ENCODE measurements at regions not wholly inside any gene's neighbourhood (a gene's known extent, or its start where the extent isn't known, plus 50 kb on each side); places are given as distances from the start of the nearest gene placed in this dataset.

DNA sequence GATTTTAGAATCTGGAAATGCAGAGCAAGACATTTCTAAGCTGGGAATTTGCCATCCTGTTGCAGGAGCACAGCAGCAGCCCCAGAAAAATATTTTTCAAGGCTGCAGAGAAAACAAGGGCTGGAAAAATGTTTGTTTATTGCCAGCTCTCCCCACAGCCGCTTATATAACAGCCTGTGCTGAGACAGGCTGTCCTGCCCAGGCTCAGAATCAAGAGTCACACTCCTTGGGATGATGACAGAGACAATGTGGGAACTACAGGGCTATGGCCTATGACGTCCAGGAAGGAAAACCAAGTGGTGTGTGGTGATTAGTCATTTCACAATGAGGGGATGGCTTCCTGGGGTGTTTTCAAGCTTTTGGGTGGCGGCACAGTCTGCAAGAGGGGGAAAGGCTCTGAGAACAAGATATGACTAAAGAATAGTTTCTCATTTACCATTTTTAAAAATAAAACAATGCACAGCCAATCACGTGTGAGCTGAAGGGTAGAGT is 136.3 kb upstream of the SERP2 start:
- TF ChIP-seq GATA2 (IDR thresholded peaks at IDR 0.05; ENCODE audit: low read depth, low read length): no peak
- TF ChIP-seq GATA3 (IDR thresholded peaks at IDR 0.05; ENCODE audit: low read depth, low read length): no peak
